ENCODE measurements at regions not wholly inside any gene's neighbourhood (a gene's known extent, or its start where the extent isn't known, plus 50 kb on each side); places are given as distances from the start of the nearest gene placed in this dataset.

GRCh38 chr1:86245566-86246190 lies 89.1 kb upstream of the COL24A1 start (continued):
- TF ChIP-seq HMGXB4 (CRISPR knock-in tag; IDR thresholded peaks at IDR 0.05), result no peak

GRCh38 chr1:86239894-86240293 lies 83.3 kb upstream of the COL24A1 start:
- ChIA-PET POLR2A (no interaction called here), CTCF (no interaction called here)
- Mint-ChIP-seq H3K9me3 (peaks cover 11% of the 10 kb centered on the region), H3K4me3 (no peak overlapping the region), H3K27me3 (ENCODE audit: low read depth) (no peaks in the 10 kb centered on the region), H3K4me1 (no peaks in the 10 kb centered on the region), H3K36me3 (no peaks in the 10 kb centered on the region), H3K27ac (peak overlapping the region; percentile 34; the same call in 1 of the 2 replicates)
- ATAC-seq, result no peak
- no peak for DNase-seq (ENCODE audit: low spot score)
- TF ChIP-seq OVOL2 (CRISPR knock-in tag; IDR thresholded peaks at IDR 0.05; ENCODE audit: borderline replicate concordance), result no peak
- TF ChIP-seq ZNF232 (CRISPR knock-in tag; IDR thresholded peaks at IDR 0.05), result no peak
- no peak for TF ChIP-seq HMGXB4 (CRISPR knock-in tag; IDR thresholded peaks at IDR 0.05)
- TF ChIP-seq, protein P1, sequence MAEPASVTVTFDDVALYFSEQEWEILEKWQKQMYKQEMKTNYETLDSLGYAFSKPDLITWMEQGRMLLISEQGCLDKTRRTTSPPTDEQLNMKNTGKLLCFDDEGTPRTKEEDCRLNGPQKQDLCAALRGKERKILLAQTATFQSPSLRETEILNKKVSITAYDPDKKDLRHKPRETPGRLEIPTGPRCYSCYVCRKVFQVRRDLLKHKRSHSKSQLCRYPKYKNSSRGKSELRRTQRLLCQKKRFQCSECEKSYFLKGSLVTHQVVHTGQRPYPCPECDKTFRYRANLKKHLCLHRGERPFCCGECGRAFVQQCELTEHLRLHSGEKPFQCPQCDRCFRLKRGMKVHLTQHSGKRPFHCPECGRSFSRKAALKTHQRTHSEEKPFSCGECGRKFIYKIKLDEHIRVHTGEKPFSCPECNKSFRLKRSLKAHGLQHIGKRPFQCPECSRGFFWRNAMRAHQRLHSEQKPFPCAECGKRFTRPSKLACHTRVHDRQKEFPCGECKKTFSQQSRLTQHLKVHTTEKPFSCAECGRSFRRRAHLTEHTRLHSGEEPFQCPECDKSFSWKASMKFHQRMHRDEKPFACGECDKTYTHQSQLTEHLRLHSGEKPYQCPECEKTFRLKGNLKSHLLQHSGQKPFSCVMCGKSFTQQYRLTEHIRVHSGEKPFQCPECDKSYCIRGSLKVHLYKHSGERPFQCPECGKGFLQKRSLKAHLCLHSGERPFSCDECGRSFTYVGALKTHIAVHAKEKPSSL (CRISPR knock-in tag; conservative IDR thresholded peaks at IDR 0.05), result no peak

- Mint-ChIP-seq H3K27me3 (ENCODE audit: low read depth) (no peaks in the 10 kb centered on the region), H3K36me3 (no peaks in the 10 kb centered on the region), H3K4me1 (no peaks in the 10 kb centered on the region), H3K9me3 (peaks cover 13% of the 10 kb centered on the region), H3K27ac (no peak overlapping the region), H3K4me3 (no peak overlapping the region)
- no peak for DNase-seq (ENCODE audit: low spot score)
- no peak for TF ChIP-seq PRRX2 (CRISPR knock-in tag; IDR thresholded peaks at IDR 0.05)
- TF ChIP-seq, protein P2, sequence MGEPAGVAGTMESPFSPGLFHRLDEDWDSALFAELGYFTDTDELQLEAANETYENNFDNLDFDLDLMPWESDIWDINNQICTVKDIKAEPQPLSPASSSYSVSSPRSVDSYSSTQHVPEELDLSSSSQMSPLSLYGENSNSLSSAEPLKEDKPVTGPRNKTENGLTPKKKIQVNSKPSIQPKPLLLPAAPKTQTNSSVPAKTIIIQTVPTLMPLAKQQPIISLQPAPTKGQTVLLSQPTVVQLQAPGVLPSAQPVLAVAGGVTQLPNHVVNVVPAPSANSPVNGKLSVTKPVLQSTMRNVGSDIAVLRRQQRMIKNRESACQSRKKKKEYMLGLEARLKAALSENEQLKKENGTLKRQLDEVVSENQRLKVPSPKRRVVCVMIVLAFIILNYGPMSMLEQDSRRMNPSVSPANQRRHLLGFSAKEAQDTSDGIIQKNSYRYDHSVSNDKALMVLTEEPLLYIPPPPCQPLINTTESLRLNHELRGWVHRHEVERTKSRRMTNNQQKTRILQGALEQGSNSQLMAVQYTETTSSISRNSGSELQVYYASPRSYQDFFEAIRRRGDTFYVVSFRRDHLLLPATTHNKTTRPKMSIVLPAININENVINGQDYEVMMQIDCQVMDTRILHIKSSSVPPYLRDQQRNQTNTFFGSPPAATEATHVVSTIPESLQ (CRISPR knock-in tag; IDR thresholded peaks at IDR 0.05), result no peak
- TF ChIP-seq, protein P3, sequence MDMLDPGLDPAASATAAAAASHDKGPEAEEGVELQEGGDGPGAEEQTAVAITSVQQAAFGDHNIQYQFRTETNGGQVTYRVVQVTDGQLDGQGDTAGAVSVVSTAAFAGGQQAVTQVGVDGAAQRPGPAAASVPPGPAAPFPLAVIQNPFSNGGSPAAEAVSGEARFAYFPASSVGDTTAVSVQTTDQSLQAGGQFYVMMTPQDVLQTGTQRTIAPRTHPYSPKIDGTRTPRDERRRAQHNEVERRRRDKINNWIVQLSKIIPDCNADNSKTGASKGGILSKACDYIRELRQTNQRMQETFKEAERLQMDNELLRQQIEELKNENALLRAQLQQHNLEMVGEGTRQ (CRISPR knock-in tag; IDR thresholded peaks at IDR 0.05), result no peak
- ATAC-seq, result no peak
- ChIA-PET POLR2A (no interaction called here), CTCF (no interaction called here)
Observed at GRCh38 chr1:86239490-86239889, 82.9 kb upstream of the COL24A1 start.

DNA sequence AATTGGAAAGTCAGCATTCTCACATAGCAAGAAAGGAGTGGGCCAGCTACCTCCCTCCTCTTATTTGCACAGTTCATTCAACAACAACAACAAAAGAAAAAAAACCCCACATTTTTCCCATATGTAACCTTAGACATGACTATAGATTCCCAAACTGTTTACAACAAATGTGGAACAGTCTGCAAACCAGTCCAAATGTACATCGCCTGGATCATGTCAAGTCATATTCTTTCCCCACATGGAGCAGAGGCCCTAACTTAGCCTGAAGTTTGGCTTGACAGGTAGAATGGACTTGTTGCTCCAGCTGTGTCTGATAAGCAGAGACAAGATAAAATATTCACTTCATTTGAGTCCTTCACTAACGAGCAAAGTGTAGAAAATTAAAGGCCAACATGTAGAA lies 81.7 kb upstream of the COL24A1 start:
- POLR2A ChIA-PET, result no interaction called here
- Mint-ChIP-seq H3K27ac (no peak overlapping the region), H3K4me1 (no peaks in the 10 kb centered on the region), H3K9me3 (peaks cover 15% of the 10 kb centered on the region), H3K27me3 (ENCODE audit: low read depth) (no peaks in the 10 kb centered on the region), H3K36me3 (no peaks in the 10 kb centered on the region), H3K4me3 (no peak overlapping the region)
- CTCF ChIA-PET, result no interaction called here
- DNase-seq (ENCODE audit: low spot score), result no peak
- no peak for ATAC-seq
- TF ChIP-seq SP1 (CRISPR knock-in tag; conservative IDR thresholded peaks at IDR 0.05) (no peak), NR2C2 (CRISPR knock-in tag; IDR thresholded peaks at IDR 0.05) (no peak), KAT7 (CRISPR knock-in tag; IDR thresholded peaks at IDR 0.05; ENCODE audit: borderline replicate concordance) (no peak), ZNF317 (CRISPR knock-in tag; IDR thresholded peaks at IDR 0.05; ENCODE audit: borderline replicate concordance, low read depth) (no peak), STAT6 (CRISPR knock-in tag; conservative IDR thresholded peaks at IDR 0.05; ENCODE audit: low read depth) (no peak)
- TF ChIP-seq, protein P4, sequence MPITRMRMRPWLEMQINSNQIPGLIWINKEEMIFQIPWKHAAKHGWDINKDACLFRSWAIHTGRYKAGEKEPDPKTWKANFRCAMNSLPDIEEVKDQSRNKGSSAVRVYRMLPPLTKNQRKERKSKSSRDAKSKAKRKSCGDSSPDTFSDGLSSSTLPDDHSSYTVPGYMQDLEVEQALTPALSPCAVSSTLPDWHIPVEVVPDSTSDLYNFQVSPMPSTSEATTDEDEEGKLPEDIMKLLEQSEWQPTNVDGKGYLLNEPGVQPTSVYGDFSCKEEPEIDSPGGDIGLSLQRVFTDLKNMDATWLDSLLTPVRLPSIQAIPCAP (CRISPR knock-in tag; IDR thresholded peaks at IDR 0.05), result no peak
- TF ChIP-seq, protein P5, sequence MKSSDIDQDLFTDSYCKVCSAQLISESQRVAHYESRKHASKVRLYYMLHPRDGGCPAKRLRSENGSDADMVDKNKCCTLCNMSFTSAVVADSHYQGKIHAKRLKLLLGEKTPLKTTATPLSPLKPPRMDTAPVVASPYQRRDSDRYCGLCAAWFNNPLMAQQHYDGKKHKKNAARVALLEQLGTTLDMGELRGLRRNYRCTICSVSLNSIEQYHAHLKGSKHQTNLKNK (CRISPR knock-in tag; IDR thresholded peaks at IDR 0.05), result no peak
- TF ChIP-seq, protein P6, sequence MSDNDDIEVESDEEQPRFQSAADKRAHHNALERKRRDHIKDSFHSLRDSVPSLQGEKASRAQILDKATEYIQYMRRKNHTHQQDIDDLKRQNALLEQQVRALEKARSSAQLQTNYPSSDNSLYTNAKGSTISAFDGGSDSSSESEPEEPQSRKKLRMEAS (CRISPR knock-in tag; IDR thresholded peaks at IDR 0.05), result no peak

All from WTC11 (cell line).